NCI-H345 treated with DMSO at 0.1 percent for 48 hours (cell line): ENCODE measurements at regions not wholly inside any gene's neighbourhood (a gene's known extent, or its start where the extent isn't known, plus 50 kb on each side); places are given as distances from the start of the nearest gene placed in this dataset.
A peak's percentile ranks its signal among the peaks of the same experiment; 100 is the strongest.

Experiments
- DNase-seq: peaks from one replicate; lab custom pipeline; 2025; ENCODE audit not compliant: unreplicated experiment; lab: John Stamatoyannopoulos, UW

DNA sequence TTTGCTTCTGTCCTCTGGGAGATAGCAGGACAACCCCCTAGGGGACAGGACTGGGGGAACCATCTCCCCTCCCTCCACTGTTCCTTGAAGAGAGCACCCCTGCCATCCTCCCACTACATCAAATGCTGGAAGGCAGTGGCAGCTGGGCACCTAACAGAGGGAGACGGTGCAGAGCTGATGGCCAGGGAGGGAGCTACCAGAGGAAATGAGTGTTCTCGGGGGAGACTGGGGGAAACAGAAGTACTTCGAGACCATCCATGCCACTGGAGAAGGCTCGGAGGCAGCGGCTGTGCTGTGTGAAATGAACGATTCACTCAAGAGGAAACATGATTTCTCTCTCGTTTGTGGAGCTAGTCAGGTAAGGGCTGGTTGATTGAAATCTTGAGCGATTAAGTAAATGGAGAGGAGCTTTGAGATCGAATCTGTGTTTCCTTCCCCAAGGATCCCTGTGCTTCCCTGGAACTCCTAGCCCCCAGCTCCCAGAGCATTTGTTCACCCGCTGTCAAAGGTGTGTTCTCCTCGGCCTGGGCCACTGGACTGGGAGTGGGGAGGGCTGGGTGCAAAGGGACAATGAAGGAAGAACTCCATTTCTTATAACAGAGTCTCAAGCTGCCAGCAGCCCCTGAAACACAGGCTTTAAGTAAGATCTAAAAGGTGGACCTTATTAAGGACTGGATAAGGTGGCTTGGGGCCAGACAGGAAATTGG is 261.3 kb upstream of the MOCS1 start:
- no peak for DNase-seq

- DNase-seq = no peak
Measured at GRCh38 chr6:40194447-40195170, 260.3 kb upstream of the MOCS1 start.

DNA sequence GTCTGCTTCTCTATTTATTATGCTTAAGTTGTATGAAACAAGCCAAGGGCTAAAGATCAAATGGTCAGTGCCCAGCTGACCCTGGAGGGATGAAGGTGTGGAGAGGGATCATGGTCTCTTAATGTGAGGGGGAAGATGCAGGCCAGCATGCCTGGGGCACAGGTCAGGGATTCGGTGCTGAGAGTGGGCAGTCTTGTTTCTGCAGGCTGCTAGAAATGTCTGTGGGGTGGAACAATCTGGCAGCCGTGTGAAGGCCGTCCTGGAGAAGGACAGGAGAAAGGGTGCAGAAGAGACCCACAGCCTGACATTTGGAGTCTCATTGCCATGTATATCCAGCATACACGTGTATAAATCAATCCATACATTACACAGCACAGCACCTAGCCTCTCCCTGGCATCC is 258.3 kb upstream of the MOCS1 start:
- DNase-seq = no peak

DNA sequence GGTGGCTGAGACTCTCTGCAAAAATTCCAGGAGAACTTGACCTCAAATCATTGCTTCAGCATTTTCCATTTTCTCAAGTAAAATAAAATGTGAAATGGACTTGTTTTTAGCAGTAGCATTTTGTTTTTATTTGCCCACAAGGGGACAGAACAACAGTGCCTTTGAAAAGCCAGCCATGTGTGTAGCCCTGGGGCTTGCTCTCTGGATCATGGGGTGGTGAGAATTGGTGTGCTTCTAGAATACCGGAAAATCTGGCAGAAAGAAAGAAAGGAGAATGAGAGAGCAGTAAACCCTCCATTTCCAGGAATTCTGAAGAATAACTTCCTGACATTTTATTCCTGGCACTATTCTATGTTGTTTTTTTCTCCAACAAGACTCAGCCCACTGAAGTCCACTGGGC is 254.7 kb upstream of the MOCS1 start:
- DNase-seq = no peak

- DNase-seq = peak; percentile 39
Measured at GRCh38 chr6:40187535-40188144, 253.4 kb upstream of the MOCS1 start.

- DNase-seq = no peak
Measured at GRCh38 chr6:40185486-40185885, 251.2 kb upstream of the MOCS1 start.

- no peak for DNase-seq
Measured at GRCh38 chr6:40183902-40184301, 249.6 kb upstream of the MOCS1 start.

GRCh38 chr6:40181367-40181766 is 247.1 kb upstream of the MOCS1 start:
- DNase-seq = no peak

DNA sequence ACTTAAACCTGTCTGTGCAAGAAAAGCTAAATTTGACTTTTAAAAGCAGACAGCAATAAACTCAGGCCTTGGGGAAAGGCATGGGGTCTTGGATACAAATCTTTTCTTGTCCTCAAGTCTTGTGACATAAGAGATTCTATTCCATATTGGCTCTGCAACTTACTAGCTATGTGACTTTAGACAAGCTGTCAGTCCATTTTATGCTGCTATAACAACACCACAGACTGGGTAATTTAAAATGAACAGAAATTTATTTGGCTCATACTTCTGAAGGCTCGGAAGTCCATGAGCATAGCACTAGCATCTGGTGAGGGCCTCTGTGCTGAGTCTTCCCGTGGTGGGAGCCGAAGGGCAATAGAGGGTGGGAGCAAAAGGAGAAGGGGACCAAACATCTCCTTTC is 246.0 kb upstream of the MOCS1 start:
- DNase-seq = no peak

GRCh38 chr6:40179496-40179895 is 245.2 kb upstream of the MOCS1 start:
- no peak for DNase-seq

GRCh38 chr6:40177598-40177997 is 243.3 kb upstream of the MOCS1 start:
- no peak for DNase-seq

- no peak for DNase-seq
Measured at GRCh38 chr6:40176152-40176551, 241.9 kb upstream of the MOCS1 start.

DNA sequence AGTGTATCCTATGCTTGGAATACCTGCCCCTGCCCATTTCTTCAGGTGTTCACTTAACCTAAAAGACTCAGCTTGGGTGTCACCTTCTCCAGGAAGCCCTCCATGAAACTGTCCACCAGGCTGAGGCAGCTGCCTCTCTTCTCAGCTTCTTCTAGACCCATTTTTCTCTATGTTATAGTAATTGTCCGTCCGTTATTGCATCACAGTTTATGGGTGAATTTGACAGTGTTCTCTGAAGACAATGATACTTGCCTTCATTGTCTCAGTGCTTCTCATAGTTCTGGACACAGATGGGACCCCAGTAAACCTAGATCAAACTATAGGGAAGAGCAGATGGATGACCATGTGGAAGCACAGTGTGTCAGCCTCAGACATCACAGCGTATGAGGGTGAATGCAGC is 238.0 kb upstream of the MOCS1 start:
- no peak for DNase-seq

DNA sequence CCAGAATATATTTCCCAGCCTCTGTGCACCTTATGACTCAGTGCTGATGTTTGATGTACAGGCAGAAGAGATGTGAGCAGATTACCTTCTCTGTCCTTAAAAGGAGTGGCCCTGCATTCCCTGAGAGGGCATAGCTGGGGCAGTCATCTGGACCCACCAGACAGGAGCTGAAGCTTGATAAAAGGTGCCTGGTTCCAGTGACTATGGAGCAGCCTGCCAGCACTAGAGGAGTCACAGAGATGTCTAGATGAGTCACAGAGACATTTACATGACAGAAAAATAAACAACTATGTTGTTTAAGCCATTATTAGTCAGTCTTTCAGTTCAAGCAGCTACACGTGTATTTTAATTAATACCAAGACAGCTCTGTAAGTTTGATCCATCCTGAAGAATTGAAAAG is 237.1 kb upstream of the MOCS1 start:
- no peak for DNase-seq

GRCh38 chr6:40170856-40171255 is 236.6 kb upstream of the MOCS1 start:
- DNase-seq = no peak

DNA sequence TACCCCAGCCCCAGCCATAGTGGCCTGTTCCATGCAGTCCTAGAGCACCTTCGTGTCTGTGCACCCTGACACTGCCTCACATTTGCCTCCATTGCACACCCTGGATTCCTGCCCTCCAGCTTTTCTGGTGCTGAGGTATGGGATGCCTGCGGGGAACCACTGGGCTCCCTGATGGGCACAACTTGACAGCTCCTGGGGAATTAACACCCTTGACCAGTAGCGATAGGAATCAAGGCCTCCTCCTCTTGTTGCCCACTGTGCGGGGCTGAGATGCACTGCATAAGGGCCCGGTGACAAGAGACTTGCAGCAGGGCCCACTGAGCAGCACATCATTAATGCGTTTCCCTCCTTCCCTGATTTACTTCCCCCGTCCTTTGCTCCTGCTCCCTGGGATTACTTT is 235.6 kb upstream of the MOCS1 start:
- DNase-seq = no peak

- no peak for DNase-seq
Measured at GRCh38 chr6:40166963-40167362, 232.7 kb upstream of the MOCS1 start.

- no peak for DNase-seq
Measured at GRCh38 chr6:40165036-40165709, 230.9 kb upstream of the MOCS1 start.

- no peak for DNase-seq
Measured at GRCh38 chr6:40164345-40164755, 230.1 kb upstream of the MOCS1 start.

- DNase-seq = no peak
Measured at GRCh38 chr6:40163924-40164323, 229.7 kb upstream of the MOCS1 start.

GRCh38 chr6:40162074-40162473 is 227.8 kb upstream of the MOCS1 start:
- DNase-seq = no peak

- no peak for DNase-seq
Measured at GRCh38 chr6:40160826-40161225, 226.6 kb upstream of the MOCS1 start.
